ENCODE measurements at regions not wholly inside any gene's neighbourhood (a gene's known extent, or its start where the extent isn't known, plus 50 kb on each side); places are given as distances from the start of the nearest gene placed in this dataset.

DNA sequence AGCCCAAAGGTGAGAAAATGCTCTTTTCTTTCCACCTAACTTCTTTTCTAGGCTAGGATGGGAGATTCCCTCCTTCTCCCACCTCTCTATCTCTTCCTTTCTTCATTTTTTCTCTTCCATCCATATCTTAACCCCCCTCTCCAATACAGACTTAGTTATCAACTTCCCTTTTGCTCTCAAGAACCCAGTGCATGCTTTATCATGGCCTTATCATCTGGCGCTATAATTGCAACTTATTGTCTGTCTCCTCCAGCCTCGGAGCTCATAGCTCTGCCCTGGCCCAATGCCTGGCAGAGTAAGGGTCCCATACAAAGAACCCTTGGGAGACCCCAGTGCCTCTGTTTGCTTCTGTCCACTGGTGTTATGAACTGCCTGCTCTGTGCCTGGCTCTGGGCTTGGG, 71.0 kb upstream of the NFASC start:
- intact Hi-C loops (cut with micrococcal nuclease): loop anchor here (10.0 kb wide), 1 partner anchor 365 kb away; no protein-coding TSS in a partner anchor

DNA sequence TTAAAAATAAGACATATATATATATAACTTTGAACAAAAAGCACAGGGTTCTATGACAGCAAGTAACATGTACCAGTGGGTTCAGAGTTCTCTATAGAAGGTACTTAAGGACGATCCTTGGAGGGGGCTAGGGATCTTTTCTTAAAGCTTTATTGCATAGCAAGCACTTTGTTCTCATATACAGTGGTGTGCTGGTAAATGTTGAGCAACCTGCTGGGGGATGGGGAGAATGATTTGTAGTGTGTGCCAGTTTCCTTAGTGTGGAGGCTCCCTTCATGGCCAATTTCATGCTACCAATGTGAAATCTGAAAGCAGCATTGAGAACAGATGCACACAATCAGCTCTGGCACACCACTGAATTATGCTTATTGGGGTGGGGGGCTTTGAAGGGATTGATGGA, 69.5 kb upstream of the NFASC start:
- ATAC-seq: no peak
- Histone ChIP-seq H4K20me1 (ENCODE audit: low read length) (no peaks in the 10 kb centered on the region), H3F3A (ENCODE audit: low read length, unreplicated experiment) (no peaks in the 10 kb centered on the region), H3K4me2 (ENCODE audit: low read length) (no peak overlapping the region), H3K27ac (ENCODE audit: low read length) (no peak overlapping the region), H2AFZ (ENCODE audit: low read length) (no peak overlapping the region), H3K36me3 (ENCODE audit: low read depth, low read length) (no peaks in the 10 kb centered on the region), H3K79me2 (ENCODE audit: low read length) (no peaks in the 10 kb centered on the region), H3K4me1 (ENCODE audit: insufficient read depth, low read length) (no peaks in the 10 kb centered on the region), H3K9ac (ENCODE audit: low read length) (no peak overlapping the region), H3K4me3 (ENCODE audit: low read length) (no peak overlapping the region), H3K9me3 (ENCODE audit: low read length) (no peaks in the 10 kb centered on the region), H3K27me3 (ENCODE audit: low read length) (0 out of 2 replicates have a peak, but pooled peaks cover 4% of the 10 kb centered on the region), H3K9me2 (replicated peaks; ENCODE audit: low read length) (no peaks in the 10 kb centered on the region)
- no TSS peak for BruUV-seq (replicated peaks)
- CTCF ChIA-PET: interaction anchor here (0.6 kb wide), 1 partner anchor 17 kb away, joined by 3 read pairs; no protein-coding TSS in a partner anchor
- DNase-seq: no peak
- intact Hi-C loops (cut with micrococcal nuclease): loop anchor here (10.0 kb wide), 1 partner anchor 366 kb away; no protein-coding TSS in a partner anchor
- TF ChIP-seq EZH2phosphoT487 (IDR thresholded peaks at IDR 0.05; ENCODE audit: borderline replicate concordance, low read length): no peak
- TF ChIP-seq CTCF (conservative IDR thresholded peaks at IDR 0.05; ENCODE audit: low read depth, low read length): no peak
- no peak for TF ChIP-seq EZH2 (IDR thresholded peaks at IDR 0.05; ENCODE audit: low read length, unreplicated experiment)
- POLR2A ChIA-PET (ENCODE audit: unreplicated experiment): no interaction called here

More for the DNA sequence above, 71.0 kb upstream of the NFASC start:
- ChIA-PET CTCF (no interaction called here), POLR2A (ENCODE audit: unreplicated experiment) (no interaction called here)
- no peaks in the 10 kb centered on the region for H3F3A ChIP-seq (ENCODE audit: low read length, unreplicated experiment)
- H4K20me1 ChIP-seq (ENCODE audit: low read length): no peaks in the 10 kb centered on the region
- H3K9me2 ChIP-seq (replicated peaks; ENCODE audit: low read length): no peaks in the 10 kb centered on the region
- no peak overlapping the region for H2AFZ ChIP-seq (ENCODE audit: low read length)
- ATAC-seq (no peak), DNase-seq (no peak)
- H3K9me3 ChIP-seq (ENCODE audit: low read length): no peaks in the 10 kb centered on the region
- TF ChIP-seq CTCF (conservative IDR thresholded peaks at IDR 0.05; ENCODE audit: low read depth, low read length) (no peak), EZH2phosphoT487 (IDR thresholded peaks at IDR 0.05; ENCODE audit: borderline replicate concordance, low read length) (no peak)
- H3K4me2 ChIP-seq (ENCODE audit: low read length): no peak overlapping the region
- no peak overlapping the region for H3K9ac ChIP-seq (ENCODE audit: low read length)
- BruUV-seq (replicated peaks): no TSS peak
- no peaks in the 10 kb centered on the region for H3K79me2 ChIP-seq (ENCODE audit: low read length)
- no peak overlapping the region for H3K27ac ChIP-seq (ENCODE audit: low read length)
- H3K4me3 ChIP-seq (ENCODE audit: low read length): no peak overlapping the region
- H3K27me3 ChIP-seq (ENCODE audit: low read length): 0 out of 2 replicates have a peak, but pooled peaks cover 4% of the 10 kb centered on the region
- no peaks in the 10 kb centered on the region for H3K4me1 ChIP-seq (ENCODE audit: insufficient read depth, low read length)
- no peaks in the 10 kb centered on the region for H3K36me3 ChIP-seq (ENCODE audit: low read depth, low read length)

- TF ChIP-seq EZH2phosphoT487 (IDR thresholded peaks at IDR 0.05; ENCODE audit: borderline replicate concordance, low read length) (no peak), EZH2 (IDR thresholded peaks at IDR 0.05; ENCODE audit: low read length, unreplicated experiment) (no peak), CTCF (conservative IDR thresholded peaks at IDR 0.05; ENCODE audit: low read depth, low read length) (no peak)
- no peaks in the 10 kb centered on the region for H3K79me2 ChIP-seq (ENCODE audit: low read length)
- H3F3A ChIP-seq (ENCODE audit: low read length, unreplicated experiment): no peaks in the 10 kb centered on the region
- H3K4me3 ChIP-seq (ENCODE audit: low read length): no peak overlapping the region
- no peak overlapping the region for H3K4me2 ChIP-seq (ENCODE audit: low read length)
- intact Hi-C loops (cut with micrococcal nuclease): loop anchor here (10.0 kb wide), 1 partner anchor 368 kb away; no protein-coding TSS in a partner anchor
- 0 out of 2 replicates have a peak, but pooled peaks cover 4% of the 10 kb centered on the region for H3K27me3 ChIP-seq (ENCODE audit: low read length)
- no peak overlapping the region for H3K9ac ChIP-seq (ENCODE audit: low read length)
- no peaks in the 10 kb centered on the region for H3K9me3 ChIP-seq (ENCODE audit: low read length)
- no peak overlapping the region for H3K27ac ChIP-seq (ENCODE audit: low read length)
- H3K9me2 ChIP-seq (replicated peaks; ENCODE audit: low read length): no peaks in the 10 kb centered on the region
- ChIA-PET CTCF (interaction anchor here (1.0 kb wide), 1 partner anchor 11 kb away, joined by 4 read pairs; no protein-coding TSS in a partner anchor), POLR2A (ENCODE audit: unreplicated experiment) (no interaction called here)
- no peaks in the 10 kb centered on the region for H3K36me3 ChIP-seq (ENCODE audit: low read depth, low read length)
- ATAC-seq (no peak), DNase-seq (no peak)
- H2AFZ ChIP-seq (ENCODE audit: low read length): no peak overlapping the region
- H3K4me1 ChIP-seq (ENCODE audit: insufficient read depth, low read length): peaks cover 5% of the 10 kb centered on the region; the same call in 1 of the 2 replicates
- BruUV-seq (replicated peaks): no TSS peak
- H4K20me1 ChIP-seq (ENCODE audit: low read length): no peaks in the 10 kb centered on the region
Observed at GRCh38 chr1:204802401-204803175, 68.1 kb upstream of the NFASC start.
